ENCODE measurements at regions not wholly inside any gene's neighbourhood (a gene's known extent, or its start where the extent isn't known, plus 50 kb on each side); places are given as distances from the start of the nearest gene placed in this dataset.
"Not testable (repeated sequence)": the region's sequence is repeated elsewhere in the genome, so short reads cannot be mapped to it uniquely, and the experiment has no call there.

- no peak for DNase-seq
Measured at GRCh38 chr15:38128921-38129320, 123.7 kb upstream of the SPRED1 start.

- no peak for DNase-seq
Measured at GRCh38 chr15:38129531-38130204, 123.0 kb upstream of the SPRED1 start.

GRCh38 chr15:38130205-38130567 lies 122.5 kb upstream of the SPRED1 start:
- DNase-seq = no peak

GRCh38 chr15:38130740-38131498 lies 121.7 kb upstream of the SPRED1 start:
- DNase-seq = no peak

GRCh38 chr15:38134252-38134651 lies 118.4 kb upstream of the SPRED1 start:
- DNase-seq = no peak

- not testable (repeated sequence) for DNase-seq
Measured at GRCh38 chr15:38142195-38142594, 110.4 kb upstream of the SPRED1 start.

- no peak for DNase-seq
Measured at GRCh38 chr15:38144921-38145320, 107.7 kb upstream of the SPRED1 start.

- no peak for DNase-seq
Measured at GRCh38 chr15:38145651-38146111, 107.0 kb upstream of the SPRED1 start.

- no peak for DNase-seq
Measured at GRCh38 chr15:38147246-38147645, 105.4 kb upstream of the SPRED1 start.

- no peak for DNase-seq
Measured at GRCh38 chr15:38148471-38148870, 104.2 kb upstream of the SPRED1 start.

- no peak for DNase-seq
Measured at GRCh38 chr15:38149315-38149714, 103.3 kb upstream of the SPRED1 start.

GRCh38 chr15:38150148-38150547 lies 102.5 kb upstream of the SPRED1 start:
- no peak for DNase-seq

- DNase-seq = no peak
Measured at GRCh38 chr15:38150794-38151193, 101.8 kb upstream of the SPRED1 start.

- no peak for DNase-seq
Measured at GRCh38 chr15:38153781-38154180, 98.9 kb upstream of the SPRED1 start.

GRCh38 chr15:38154255-38154654 lies 98.4 kb upstream of the SPRED1 start:
- DNase-seq = no peak

- no peak for DNase-seq
Measured at GRCh38 chr15:38154837-38155236, 97.8 kb upstream of the SPRED1 start.

GRCh38 chr15:38163658-38164057 lies 89.0 kb upstream of the SPRED1 start:
- DNase-seq = no peak

- no peak for DNase-seq
Measured at GRCh38 chr15:38164061-38164460, 88.6 kb upstream of the SPRED1 start.

- no peak for DNase-seq
Measured at GRCh38 chr15:38164507-38164906, 88.1 kb upstream of the SPRED1 start.

- DNase-seq = no peak
Measured at GRCh38 chr15:38168467-38169070, 84.1 kb upstream of the SPRED1 start.

- no peak for DNase-seq
Measured at GRCh38 chr15:38171973-38172372, 80.7 kb upstream of the SPRED1 start.

GRCh38 chr15:38174691-38175090 lies 77.9 kb upstream of the SPRED1 start:
- DNase-seq = no peak

- DNase-seq = no peak
Measured at GRCh38 chr15:38176155-38176554, 76.5 kb upstream of the SPRED1 start.

- no peak for DNase-seq
Measured at GRCh38 chr15:38176691-38177090, 75.9 kb upstream of the SPRED1 start.
